ENCODE measurements at regions not wholly inside any gene's neighbourhood (a gene's known extent, or its start where the extent isn't known, plus 50 kb on each side); places are given as distances from the start of the nearest gene placed in this dataset.

GRCh38 chr12:76282744-76283143, 65.5 kb downstream of the BBS10 start:
- H3K79me2 ChIP-seq (ENCODE audit: control insufficient read depth, insufficient read depth, low read length): peaks cover 2% of the 10 kb centered on the region
- no peaks in the 10 kb centered on the region for H3K27me3 ChIP-seq (ENCODE audit: control insufficient read depth, extremely low read depth, insufficient read depth, low read length)
- no peak overlapping the region for H3K4me3 ChIP-seq (ENCODE audit: control insufficient read depth in 2 of 3, extremely low read depth in 1 of 3, insufficient read depth in 2 of 3, low read depth in 1 of 3, low read length in 3 of 3)
- H3K9me1 ChIP-seq (ENCODE audit: control insufficient read depth, extremely low read depth, insufficient read depth, low read length): no peaks in the 10 kb centered on the region
- H3K9ac ChIP-seq (ENCODE audit: control insufficient read depth, extremely low read depth, insufficient read depth, low read length): no peak overlapping the region
- dilution Hi-C loops (cut with MboI; ENCODE audit: extremely low pct_ligation_motif_present, low sequenced_read_pairs): no loop called here
- no peak overlapping the region for H2AFZ ChIP-seq (ENCODE audit: control insufficient read depth, low read length)
- H4K20me1 ChIP-seq (ENCODE audit: control insufficient read depth, extremely low read depth, insufficient read depth, low read length): no peaks in the 10 kb centered on the region
- H3K9me3 ChIP-seq (ENCODE audit: control insufficient read depth, low read depth, low read length): no peaks in the 10 kb centered on the region
- DNase-seq (ENCODE audit: low read depth, low spot score) (no peak), FAIRE-seq (no peak)
- H3K27ac ChIP-seq (ENCODE audit: control insufficient read depth, insufficient read depth, low read length): no peak overlapping the region
- H3K36me3 ChIP-seq (ENCODE audit: control insufficient read depth in 2 of 2, extremely low read depth in 1 of 2, insufficient read depth in 2 of 2, low read length in 2 of 2): peaks cover 1 to 7% of the 10 kb centered on the region in 2 experiments
- H3K4me1 ChIP-seq (ENCODE audit: control insufficient read depth, extremely low read depth, insufficient read depth, low read length): peaks cover 13% of the 10 kb centered on the region
- no peak overlapping the region for H3K4me2 ChIP-seq (ENCODE audit: control insufficient read depth, extremely low read depth, insufficient read depth, low read depth, low read length)
- no peak for TF ChIP-seq CTCF (optimal IDR thresholded peaks at IDR 0.05 in 1 of 3, IDR thresholded peaks at IDR 0.05 in 1 of 3, conservative IDR thresholded peaks at IDR 0.05 in 1 of 3; ENCODE audit: extremely low read depth in 1 of 3, insufficient read depth in 2 of 3, low read length in 3 of 3)
- TF ChIP-seq EZH2 (IDR thresholded peaks at IDR 0.05; ENCODE audit: low read length): no peak

- Histone ChIP-seq H3K79me2 (ENCODE audit: control insufficient read depth, insufficient read depth, low read length) (peaks cover 11% of the 10 kb centered on the region), H3K9me1 (ENCODE audit: control insufficient read depth, extremely low read depth, insufficient read depth, low read length) (no peaks in the 10 kb centered on the region), H3K4me1 (ENCODE audit: control insufficient read depth, extremely low read depth, insufficient read depth, low read length) (peaks cover 30% of the 10 kb centered on the region), H3K4me2 (ENCODE audit: control insufficient read depth, extremely low read depth, insufficient read depth, low read depth, low read length) (peak overlapping the region; percentile 63), H3K9ac (ENCODE audit: control insufficient read depth, extremely low read depth, insufficient read depth, low read length) (no peak overlapping the region), H3K36me3 (ENCODE audit: control insufficient read depth in 2 of 2, extremely low read depth in 1 of 2, insufficient read depth in 2 of 2, low read length in 2 of 2) (peaks cover 3 to 14% of the 10 kb centered on the region in 2 experiments), H3K27me3 (ENCODE audit: control insufficient read depth, extremely low read depth, insufficient read depth, low read length) (no peaks in the 10 kb centered on the region), H3K27ac (ENCODE audit: control insufficient read depth, insufficient read depth, low read length) (no peak overlapping the region), H3K4me3 (ENCODE audit: control insufficient read depth in 2 of 3, extremely low read depth in 1 of 3, insufficient read depth in 2 of 3, low read depth in 1 of 3, low read length in 3 of 3) (peak overlapping the region in 1 of 3 experiments; percentile 13), H3K9me3 (ENCODE audit: control insufficient read depth, low read depth, low read length) (no peaks in the 10 kb centered on the region), H4K20me1 (ENCODE audit: control insufficient read depth, extremely low read depth, insufficient read depth, low read length) (no peaks in the 10 kb centered on the region), H2AFZ (ENCODE audit: control insufficient read depth, low read length) (no peak overlapping the region)
- TF ChIP-seq EZH2 (IDR thresholded peaks at IDR 0.05; ENCODE audit: low read length) (no peak), CTCF (optimal IDR thresholded peaks at IDR 0.05 in 1 of 3, IDR thresholded peaks at IDR 0.05 in 1 of 3, conservative IDR thresholded peaks at IDR 0.05 in 1 of 3; ENCODE audit: extremely low read depth in 1 of 3, insufficient read depth in 2 of 3, low read length in 3 of 3) (no peak)
- DNase-seq (ENCODE audit: low read depth, low spot score) (no peak), FAIRE-seq (peak; percentile 83)
- dilution Hi-C loops (cut with MboI; ENCODE audit: extremely low pct_ligation_motif_present, low sequenced_read_pairs): no loop called here
These were observed 70.7 kb downstream of the BBS10 start for GRCh38 chr12:76277480-76277879.
